Uterus (tissue), 2 donors: ENCODE measurements at regions not wholly inside any gene's neighbourhood (a gene's known extent, or its start where the extent isn't known, plus 50 kb on each side); places are given as distances from the start of the nearest gene placed in this dataset.

Experiments used
- CTCF ChIP-seq, 4 experiments: fragments of 200-600 bp in 2 of 4; fragments of 450-650 bp in 2 of 4; sonication (generic) in 2 of 4; IDR thresholded peaks; one replicate each; pipeline ENCODE4 v1.5.1; 2016 to 2019; ENCODE audit warnings: antibody characterized with exemption in 4 of 4, mild to moderate bottlenecking in 2 of 4, moderate library complexity in 1 of 4
- POLR2A ChIP-seq, 2 donors: fragments of 450-650 bp; IDR thresholded peaks; one replicate each; pipeline ENCODE4 v1.6.1; 2016; ENCODE audit warnings: antibody characterized with exemption in 2 of 2, mild to moderate bottlenecking in 1 of 2, moderate library complexity in 1 of 2

GRCh38 chr2:12251749-12252148, 465.0 kb upstream of the TRIB2 start:
- TF ChIP-seq CTCF (IDR thresholded peaks at IDR 0.05), result no peak
- no peak for TF ChIP-seq POLR2A (IDR thresholded peaks at IDR 0.05)
